Mesenchymal stem cell (in vitro differentiated cells and primary cell): ENCODE measurements at regions not wholly inside any gene's neighbourhood (a gene's known extent, or its start where the extent isn't known, plus 50 kb on each side); places are given as distances from the start of the nearest gene placed in this dataset.

ENCODE experiments used
- DNase-seq: peaks from one replicate; pipeline ENCODE4 v3.0.0-alpha.2; 2013
- H2AFZ ChIP-seq: one replicate; pipeline ENCODE4 v1.6.1; 2013; ENCODE audit warnings: low read depth, mild to moderate bottlenecking, control low read depth, inconsistent platforms, low read length, moderate library complexity
- H2AK5ac ChIP-seq: 2 replicates; pipeline ENCODE4 v1.6.1; 2013; ENCODE audit warnings: low read length, moderate library complexity, mild to moderate bottlenecking, inconsistent platforms; ENCODE audit not compliant: severe bottlenecking
- H2BK120ac ChIP-seq: one replicate; pipeline ENCODE4 v1.6.1; 2013; ENCODE audit warnings: low read depth, mild to moderate bottlenecking, inconsistent platforms, low read length, moderate library complexity
- H2BK12ac ChIP-seq, 2 experiments: one replicate each; pipeline ENCODE4 v1.6.1; 2013; ENCODE audit warnings: inconsistent platforms in 2 of 2, low read length in 2 of 2, mild to moderate bottlenecking in 2 of 2, moderate library complexity in 2 of 2, control low read depth in 1 of 2
- H2BK15ac ChIP-seq: one replicate; pipeline ENCODE4 v1.6.1; 2013; ENCODE audit warnings: mild to moderate bottlenecking, low read depth, inconsistent platforms; ENCODE audit not compliant: poor library complexity, severe bottlenecking
- H2BK5ac ChIP-seq: 2 replicates; pipeline ENCODE4 v1.6.1; 2013; ENCODE audit warnings: low read depth, mild to moderate bottlenecking, low read length, control low read depth, inconsistent platforms; ENCODE audit not compliant: poor library complexity, severe bottlenecking
- H3K14ac ChIP-seq, 2 experiments: one replicate each; pipeline ENCODE4 v1.6.1; 2013; ENCODE audit warnings: inconsistent platforms in 2 of 2, low read length in 2 of 2, control low read depth in 1 of 2, mild to moderate bottlenecking in 1 of 2, moderate library complexity in 1 of 2
- H3K18ac ChIP-seq, 2 experiments: one replicate each; pipeline ENCODE4 v1.6.1; 2013; ENCODE audit warnings: inconsistent platforms in 2 of 2, low read length in 2 of 2, control low read depth in 1 of 2, low read depth in 1 of 2, mild to moderate bottlenecking in 1 of 2
- H3K23ac ChIP-seq, 2 experiments: one replicate each; pipeline ENCODE4 v1.6.1; 2013; ENCODE audit warnings: inconsistent platforms in 2 of 2, low read length in 2 of 2, mild to moderate bottlenecking in 2 of 2, moderate library complexity in 2 of 2, control low read depth in 1 of 2
- H3K27ac ChIP-seq: 2 replicates; pipeline ENCODE4 v1.5.1; 2013; ENCODE audit warnings: mild to moderate bottlenecking, moderate library complexity, low read length, control low read depth, inconsistent platforms; ENCODE audit not compliant: poor library complexity, severe bottlenecking
- H3K27me3 ChIP-seq, 2 experiments: 2 replicates each; pipeline versions ENCODE4 v1.6.1 to v1.7.0; 2013; ENCODE audit warnings: low read length in 2 of 2, mild to moderate bottlenecking in 2 of 2, moderate library complexity in 2 of 2, control low read depth in 1 of 2, inconsistent platforms in 1 of 2; ENCODE audit not compliant: control insufficient read depth in 1 of 2, insufficient read depth in 1 of 2
- H3K36me3 ChIP-seq, 2 experiments: 2 replicates each; pipeline versions ENCODE4 v1.6.1 to v1.7.0; 2013; ENCODE audit warnings: low read length in 2 of 2, control low read depth in 1 of 2, inconsistent platforms in 1 of 2, low read depth in 1 of 2, mild to moderate bottlenecking in 1 of 2; ENCODE audit not compliant: insufficient read depth in 2 of 2, control insufficient read depth in 1 of 2
- H3K4ac ChIP-seq, 2 experiments: one replicate each; pipeline ENCODE4 v1.6.1; 2013; ENCODE audit warnings: inconsistent platforms in 2 of 2, low read length in 2 of 2, mild to moderate bottlenecking in 2 of 2, moderate library complexity in 2 of 2, control low read depth in 1 of 2, low read depth in 1 of 2
- H3K4me1 ChIP-seq: 2 replicates; pipeline ENCODE4 v1.6.1; 2013; ENCODE audit warnings: low read depth, low read length, control low read depth; ENCODE audit not compliant: control insufficient read depth, insufficient read depth
- H3K4me2 ChIP-seq: 2 replicates; pipeline ENCODE4 v1.6.1; 2013; ENCODE audit warnings: low read length, mild to moderate bottlenecking, inconsistent platforms; ENCODE audit not compliant: poor library complexity, severe bottlenecking
- H3K4me3 ChIP-seq, 2 experiments: 2 replicates each; pipeline versions ENCODE4 v1.5.1 to v1.7.0; 2013; ENCODE audit warnings: low read length in 2 of 2, mild to moderate bottlenecking in 2 of 2, control low read depth in 1 of 2, low read depth in 1 of 2; ENCODE audit not compliant: insufficient read depth in 1 of 2
- H3K79me1 ChIP-seq: replicated peaks from 2 replicates; pipeline ENCODE4 v1.6.1; 2013; ENCODE audit warnings: mild to moderate bottlenecking, control low read depth, low read length, inconsistent platforms; ENCODE audit not compliant: poor library complexity, severe bottlenecking
- H3K9ac ChIP-seq: 2 replicates; pipeline ENCODE4 v1.7.0; 2013; ENCODE audit warnings: mild to moderate bottlenecking, low read length, moderate library complexity
- H3K9me3 ChIP-seq: 2 replicates; pipeline ENCODE4 v1.7.0; 2013; ENCODE audit warnings: mild to moderate bottlenecking, low read length; ENCODE audit not compliant: control insufficient read depth
- H4K8ac ChIP-seq: one replicate; pipeline ENCODE4 v1.6.1; 2013; ENCODE audit warnings: inconsistent platforms, mild to moderate bottlenecking, low read length, moderate library complexity
- H4K91ac ChIP-seq: one replicate; pipeline ENCODE4 v1.6.1; 2013; ENCODE audit warnings: mild to moderate bottlenecking, low read length, inconsistent platforms
- WGBS: methylation state at CpG from one replicate; pipeline ENCODE4 v1.1.7; 2013; ENCODE audit warnings: mixed read lengths; 5-methylcytosine and 5-hydroxymethylcytosine counted together

GRCh38 chr19:7417671-7418324 lies 69.1 kb downstream of the ARHGEF18 start:
- 79% methylated on average over 9 of the region's 9 CpGs for WGBS
- no peak overlapping the region for H3K4me2 ChIP-seq
- H4K91ac ChIP-seq, result no peak overlapping the region
- peak overlapping the region; percentile 11 for H2BK120ac ChIP-seq
- H3K4me1 ChIP-seq, result peaks cover 38% of the 10 kb centered on the region
- H2BK15ac ChIP-seq, result no peak overlapping the region
- H3K4me3 ChIP-seq, result no peak overlapping the region
- H3K79me1 ChIP-seq, result peaks cover 49% of the 10 kb centered on the region
- H2AFZ ChIP-seq, result no peak overlapping the region
- H3K23ac ChIP-seq, result no peak overlapping the region
- H4K8ac ChIP-seq, result no peak overlapping the region
- DNase-seq, result peak; percentile 37
- peak overlapping the region; percentile 61 for H2AK5ac ChIP-seq
- H2BK12ac ChIP-seq, result peak overlapping the region in 1 of 2 experiments; percentile 77
- peak overlapping the region in 1 of 2 experiments; percentile 37 for H3K4ac ChIP-seq
- no peak overlapping the region for H2BK5ac ChIP-seq
- peak overlapping the region in 1 of 2 experiments; percentile 91 for H3K14ac ChIP-seq
- H3K9ac ChIP-seq, result no peak overlapping the region
- H3K27me3 ChIP-seq, result no peaks in the 10 kb centered on the region
- peak overlapping the region; percentile 49 for H3K27ac ChIP-seq
- peak overlapping the region; percentile 52 to 75 for H3K18ac ChIP-seq
- no peaks in the 10 kb centered on the region for H3K9me3 ChIP-seq
- peaks cover 9 to 41% of the 10 kb centered on the region in 2 experiments for H3K36me3 ChIP-seq

GRCh38 chr19:7418596-7418995 lies 69.9 kb downstream of the ARHGEF18 start:
- Histone ChIP-seq H3K23ac (no peak overlapping the region), H3K79me1 (peaks cover 56% of the 10 kb centered on the region), H3K4me3 (no peak overlapping the region), H3K9me3 (no peaks in the 10 kb centered on the region), H2BK15ac (no peak overlapping the region), H3K4ac (no peak overlapping the region), H4K8ac (no peak overlapping the region), H3K27ac (no peak overlapping the region), H3K27me3 (no peaks in the 10 kb centered on the region), H4K91ac (no peak overlapping the region), H3K9ac (no peak overlapping the region), H2AFZ (no peak overlapping the region), H3K36me3 (peaks cover 9 to 45% of the 10 kb centered on the region in 2 experiments), H3K14ac (no peak overlapping the region), H3K18ac (no peak overlapping the region), H2BK5ac (no peak overlapping the region), H2AK5ac (peak overlapping the region; percentile 29), H3K4me1 (peaks cover 38% of the 10 kb centered on the region), H2BK12ac (peak overlapping the region in 1 of 2 experiments; percentile 7), H3K4me2 (no peak overlapping the region), H2BK120ac (no peak overlapping the region)
- 87% methylated on average over 9 of the region's 9 CpGs for WGBS
- DNase-seq, result no peak

- Histone ChIP-seq H2AFZ (no peak overlapping the region), H3K23ac (no peak overlapping the region), H2BK12ac (no peak overlapping the region), H3K4me3 (no peak overlapping the region), H2BK15ac (no peak overlapping the region), H3K14ac (no peak overlapping the region), H3K9me3 (no peaks in the 10 kb centered on the region), H2AK5ac (no peak overlapping the region), H4K91ac (no peak overlapping the region), H2BK5ac (no peak overlapping the region), H3K4me2 (no peak overlapping the region), H3K27me3 (no peaks in the 10 kb centered on the region), H3K18ac (no peak overlapping the region), H3K79me1 (peaks cover 52% of the 10 kb centered on the region), H4K8ac (no peak overlapping the region), H3K36me3 (peaks cover 10 to 45% of the 10 kb centered on the region in 2 experiments), H3K4ac (no peak overlapping the region), H3K9ac (no peak overlapping the region), H3K4me1 (peaks cover 38% of the 10 kb centered on the region), H2BK120ac (no peak overlapping the region), H3K27ac (no peak overlapping the region)
- DNase-seq, result no peak
- WGBS, result 96% methylated on average over 12 of the region's 12 CpGs
Observed at GRCh38 chr19:7419153-7419552, 69.7 kb downstream of the PEX11G start.

GRCh38 chr19:7419777-7420439 lies 68.9 kb downstream of the PEX11G start:
- no peak overlapping the region for H3K4ac ChIP-seq
- peaks cover 12 to 45% of the 10 kb centered on the region in 2 experiments for H3K36me3 ChIP-seq
- peak overlapping the region in 1 of 2 experiments; percentile 77 for H3K14ac ChIP-seq
- H2AFZ ChIP-seq, result no peak overlapping the region
- H3K9ac ChIP-seq, result no peak overlapping the region
- no peak overlapping the region for H2AK5ac ChIP-seq
- no peaks in the 10 kb centered on the region for H3K9me3 ChIP-seq
- no peak overlapping the region for H3K4me2 ChIP-seq
- H2BK12ac ChIP-seq, result no peak overlapping the region
- no peak overlapping the region for H4K8ac ChIP-seq
- no peak overlapping the region for H3K23ac ChIP-seq
- DNase-seq, result no peak
- peaks cover 55% of the 10 kb centered on the region for H3K79me1 ChIP-seq
- H3K18ac ChIP-seq, result no peak overlapping the region
- H3K4me1 ChIP-seq, result peaks cover 38% of the 10 kb centered on the region
- H2BK15ac ChIP-seq, result no peak overlapping the region
- H3K27ac ChIP-seq, result no peak overlapping the region
- H2BK120ac ChIP-seq, result no peak overlapping the region
- H3K4me3 ChIP-seq, result no peak overlapping the region
- H3K27me3 ChIP-seq, result no peaks in the 10 kb centered on the region
- 97% methylated on average over 10 of the region's 10 CpGs for WGBS
- no peak overlapping the region for H4K91ac ChIP-seq
- no peak overlapping the region for H2BK5ac ChIP-seq
